ENCODE measurements at regions not wholly inside any gene's neighbourhood (a gene's known extent, or its start where the extent isn't known, plus 50 kb on each side); places are given as distances from the start of the nearest gene placed in this dataset.
"Not testable (repeated sequence)": the region's sequence is repeated elsewhere in the genome, so short reads cannot be mapped to it uniquely, and the experiment has no call there.

DNA sequence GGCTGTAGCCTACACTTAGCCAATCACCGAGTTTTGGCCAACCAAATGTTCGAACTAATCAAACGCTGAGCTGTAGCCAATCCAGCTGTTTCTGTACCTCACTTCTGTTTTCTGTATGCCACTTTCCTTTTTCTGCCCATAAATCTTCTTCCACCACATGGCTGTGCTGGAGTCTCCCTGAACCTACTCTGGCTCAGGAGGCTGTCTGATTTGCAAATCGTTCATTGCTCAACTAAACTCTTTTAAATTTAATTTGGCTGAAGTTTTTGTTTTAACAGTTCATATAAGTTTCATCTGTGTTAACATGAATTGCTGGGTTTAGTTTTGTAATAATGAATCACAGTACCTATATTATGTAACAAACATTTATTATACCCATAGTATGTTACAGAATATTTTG is 160.7 kb upstream of the PCDH7 start:
- DNase-seq: no peak

- DNase-seq: no peak
Measured at GRCh38 chr4:30586850-30587249, 133.3 kb upstream of the PCDH7 start.

GRCh38 chr4:30589669-30590068 is 130.5 kb upstream of the PCDH7 start:
- not testable (repeated sequence) for DNase-seq

GRCh38 chr4:30600246-30601017 is 119.7 kb upstream of the PCDH7 start:
- no peak for DNase-seq

DNA sequence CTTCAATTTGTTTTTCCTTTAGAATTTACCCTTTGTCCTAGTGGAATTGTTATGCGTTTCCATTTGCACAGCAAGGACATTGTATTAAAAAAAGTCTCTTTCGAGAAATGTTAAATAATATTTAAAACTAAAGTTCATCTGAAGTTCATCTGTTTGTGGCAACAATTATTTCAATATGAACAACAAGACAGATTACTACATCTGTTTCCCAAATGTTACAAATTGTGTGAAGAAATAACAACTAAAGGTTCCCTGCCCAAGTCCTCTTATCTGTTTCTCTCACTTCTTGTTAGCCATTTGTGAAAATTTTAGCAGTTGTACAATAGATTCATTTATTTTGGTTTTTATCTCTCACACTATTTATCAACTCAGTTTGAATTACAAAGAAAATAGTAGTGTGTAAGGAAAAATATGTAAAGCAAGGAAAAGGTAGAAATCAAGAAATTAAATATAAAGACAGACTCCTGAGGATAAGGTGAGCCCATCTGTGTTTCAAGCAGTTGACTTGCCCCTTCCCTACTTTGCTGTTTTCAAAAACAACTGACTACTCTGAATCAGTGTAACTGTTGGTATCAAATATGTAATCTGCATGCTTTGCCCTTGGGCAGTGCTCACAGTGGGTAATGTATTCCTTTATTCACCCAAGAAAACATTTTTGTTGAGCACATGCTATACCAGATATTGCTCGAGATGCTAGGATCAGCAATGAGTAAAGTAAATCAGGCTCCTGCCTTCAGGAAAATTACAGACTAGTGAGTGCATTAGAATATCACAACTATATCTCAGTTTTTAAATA is 118.9 kb upstream of the PCDH7 start:
- DNase-seq: no peak

DNA sequence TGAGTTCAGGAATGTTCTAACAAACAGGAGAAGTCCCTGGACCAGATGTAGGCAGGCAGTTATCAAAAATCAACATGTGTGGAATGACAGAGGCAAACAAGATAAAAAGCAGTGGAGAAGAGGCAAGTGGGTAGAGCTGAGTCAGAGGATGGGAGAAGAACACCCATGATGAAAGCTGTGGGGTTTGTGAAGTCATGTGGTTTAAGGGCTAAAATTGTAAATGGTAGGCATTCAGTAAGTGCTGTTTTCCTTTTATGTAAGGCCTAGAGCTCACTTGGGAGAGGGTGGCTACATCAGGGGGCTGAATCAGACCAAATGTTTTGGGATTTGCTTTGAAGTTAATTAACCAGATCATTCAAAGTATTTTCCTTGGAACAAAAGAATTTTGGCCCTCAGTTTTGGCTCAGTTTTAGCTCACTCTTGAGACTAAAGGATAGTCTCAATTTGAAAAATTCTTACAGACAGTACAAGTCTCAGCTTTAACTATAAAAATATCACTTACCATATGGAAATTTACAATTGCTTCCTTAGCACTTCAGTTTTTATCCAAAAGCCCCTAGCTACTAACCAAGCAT is 114.5 kb upstream of the PCDH7 start:
- no peak for DNase-seq

DNA sequence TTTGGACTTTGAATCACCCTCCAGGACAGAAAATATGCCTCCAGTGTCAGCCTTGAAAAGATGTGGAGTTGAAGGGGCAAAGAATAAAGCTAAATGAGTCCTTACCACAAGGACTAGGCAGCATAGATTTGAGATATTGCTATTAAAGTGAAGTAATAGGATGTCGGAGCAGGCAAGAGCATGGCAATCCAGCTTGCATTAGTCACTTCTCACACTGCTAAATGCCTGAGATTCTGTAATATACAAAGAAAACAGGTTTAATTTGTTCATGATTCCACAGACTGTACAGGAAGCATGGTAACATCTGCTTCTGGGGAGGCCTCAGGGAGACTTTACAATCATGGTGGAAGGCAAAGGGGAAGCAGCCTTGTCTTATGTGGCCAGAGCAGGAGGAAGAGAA is 109.8 kb upstream of the PCDH7 start:
- DNase-seq: no peak

DNA sequence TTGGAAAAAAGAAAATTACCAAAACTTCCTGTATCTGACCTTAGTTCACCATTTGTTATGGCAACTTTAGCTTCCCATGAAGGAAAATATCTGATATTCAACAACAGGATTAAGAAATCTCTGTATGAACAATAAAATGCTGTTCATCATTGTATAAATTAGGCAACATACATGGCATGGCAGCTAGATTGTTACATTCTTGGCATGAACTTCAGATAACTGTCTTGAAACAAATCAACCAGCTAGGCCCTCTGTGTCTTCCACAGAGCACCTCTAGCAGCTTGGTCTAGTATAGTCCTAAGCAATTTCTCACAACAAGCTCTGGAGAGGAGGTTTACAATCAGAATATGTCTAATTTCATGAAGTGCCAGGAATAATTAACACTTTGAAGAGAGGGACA is 105.4 kb upstream of the PCDH7 start:
- no peak for DNase-seq

DNA sequence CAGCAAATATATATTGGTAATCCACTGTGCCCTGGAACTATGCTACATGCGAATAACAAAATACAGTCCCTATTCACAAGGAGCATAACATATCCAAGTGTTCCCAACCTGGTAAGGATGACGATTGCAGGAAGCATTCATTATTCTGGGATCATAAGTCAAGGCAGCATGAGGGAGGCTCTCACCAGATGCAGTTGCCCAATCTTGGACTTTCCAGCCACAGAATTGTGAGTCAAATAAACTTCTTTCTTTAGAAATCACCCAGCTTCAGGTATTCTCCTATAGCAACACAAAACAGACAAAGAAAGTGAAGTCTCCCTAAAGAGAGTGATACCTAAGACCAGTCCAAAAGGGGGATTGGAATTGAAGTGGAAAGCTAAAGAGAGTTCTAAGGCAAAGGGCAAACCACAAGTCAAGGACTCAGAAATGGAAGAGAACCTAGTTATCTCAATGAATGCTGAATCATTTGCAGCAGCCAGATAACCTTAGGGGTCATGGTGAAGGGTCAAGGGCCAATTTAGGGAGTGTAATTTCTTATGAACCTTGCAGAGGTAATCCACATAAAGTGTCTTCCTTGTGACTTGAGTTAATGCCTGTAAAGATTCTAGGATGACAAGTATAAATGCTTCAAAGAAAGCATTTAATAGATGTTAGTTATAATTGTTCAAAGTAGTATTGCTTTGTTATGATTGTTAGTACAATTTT is 103.1 kb upstream of the PCDH7 start:
- DNase-seq: no peak

- no peak for DNase-seq
Measured at GRCh38 chr4:30617836-30618235, 102.3 kb upstream of the PCDH7 start.

DNA sequence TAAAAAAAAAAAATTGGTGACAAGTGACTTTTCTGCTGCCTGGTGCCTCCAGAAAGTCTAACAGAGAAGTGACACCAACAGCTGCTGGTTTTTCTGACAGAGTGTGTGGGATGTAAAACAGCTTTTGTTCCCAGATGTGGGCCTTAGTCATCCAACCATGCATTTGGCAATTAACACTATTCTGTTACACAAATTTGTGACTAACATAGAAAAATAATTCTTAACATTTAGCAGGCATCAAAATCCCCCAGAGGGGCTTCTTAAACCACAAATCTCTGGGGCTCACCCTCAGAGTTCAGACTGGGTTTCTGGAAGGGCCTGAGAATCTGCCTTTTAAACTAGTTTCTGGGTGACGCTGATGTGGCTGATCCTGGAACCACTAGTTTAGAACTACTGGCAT is 100.5 kb upstream of the PCDH7 start:
- DNase-seq: peak in 2 of 56 donors; percentile 1

- DNase-seq: no peak
Measured at GRCh38 chr4:30620711-30621110, 99.5 kb upstream of the PCDH7 start.

DNA sequence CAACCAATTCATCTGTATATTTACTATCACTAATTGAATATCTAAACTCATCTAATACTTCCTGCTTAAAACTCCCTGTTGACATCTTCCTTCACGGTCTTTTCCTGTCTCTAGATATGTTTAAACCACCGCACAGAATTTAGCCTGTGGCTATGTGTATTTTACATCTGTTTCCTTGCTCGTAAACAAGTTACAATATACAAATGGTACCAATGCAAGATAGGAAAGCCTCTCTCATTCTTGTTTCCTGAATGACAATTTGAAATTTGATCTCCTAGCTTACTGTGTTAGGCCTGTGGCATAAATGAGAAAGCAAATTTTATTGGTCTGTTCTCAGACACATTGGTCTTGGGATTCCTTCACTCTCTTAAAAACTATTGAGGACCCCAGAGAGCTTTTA is 89.7 kb upstream of the PCDH7 start:
- DNase-seq: no peak

DNA sequence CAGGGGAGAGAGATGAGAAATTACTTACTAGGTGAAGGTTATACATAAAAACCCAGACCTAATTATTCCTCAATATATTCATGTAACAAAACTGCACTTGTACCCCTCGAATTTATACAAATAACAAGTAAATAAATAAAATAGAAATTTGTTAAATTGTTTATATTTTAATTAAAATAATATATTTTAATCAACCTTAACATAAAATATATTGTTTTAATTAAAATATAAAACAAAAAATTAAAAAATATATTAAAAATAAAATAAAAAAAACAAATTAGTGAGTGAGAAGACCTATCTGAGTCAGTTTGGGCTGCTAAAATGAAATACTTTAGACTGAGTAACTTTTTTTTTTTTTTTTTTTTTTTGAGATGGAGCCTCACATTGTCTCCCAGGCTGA is 87.4 kb upstream of the PCDH7 start:
- no peak for DNase-seq

DNA sequence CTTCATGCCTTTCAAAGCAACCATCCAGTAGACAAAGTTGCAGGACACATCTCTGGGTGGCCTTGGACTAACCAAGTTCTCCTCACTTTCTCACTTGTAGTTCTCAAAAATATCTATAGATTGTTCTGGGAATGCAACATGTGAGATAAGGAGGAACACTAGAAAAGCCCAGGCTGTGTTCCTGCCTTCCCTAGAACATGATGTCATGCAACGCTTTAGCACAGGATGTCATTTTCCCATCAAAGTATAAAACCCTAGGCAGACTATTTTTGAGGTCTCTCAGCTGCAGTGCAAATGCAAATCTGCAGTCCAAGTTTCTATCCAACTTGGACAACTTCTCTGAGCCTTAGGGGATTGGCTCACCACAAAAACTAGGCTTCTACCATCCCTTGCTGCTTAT is 78.8 kb upstream of the PCDH7 start:
- DNase-seq: no peak

- DNase-seq: no peak
Measured at GRCh38 chr4:30642567-30642966, 77.6 kb upstream of the PCDH7 start.

DNA sequence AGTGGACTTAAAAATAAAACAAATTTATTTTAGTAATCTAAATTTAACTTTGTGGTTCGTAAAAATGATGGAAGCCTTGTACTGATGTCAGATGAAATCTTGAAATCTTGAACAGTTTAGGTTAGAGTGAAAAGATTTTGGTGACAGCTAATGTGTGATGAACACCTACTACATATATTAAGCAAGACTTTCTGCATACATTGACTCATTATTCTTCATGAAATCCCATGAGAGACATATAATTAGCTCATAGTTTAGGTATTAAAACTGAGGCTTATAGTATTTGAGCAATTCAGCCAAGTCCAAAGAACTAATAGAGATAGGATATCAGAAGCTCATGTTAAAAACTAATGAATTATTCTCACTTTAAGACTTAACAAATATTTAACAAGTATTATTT is 66.9 kb upstream of the PCDH7 start:
- DNase-seq: no peak

DNA sequence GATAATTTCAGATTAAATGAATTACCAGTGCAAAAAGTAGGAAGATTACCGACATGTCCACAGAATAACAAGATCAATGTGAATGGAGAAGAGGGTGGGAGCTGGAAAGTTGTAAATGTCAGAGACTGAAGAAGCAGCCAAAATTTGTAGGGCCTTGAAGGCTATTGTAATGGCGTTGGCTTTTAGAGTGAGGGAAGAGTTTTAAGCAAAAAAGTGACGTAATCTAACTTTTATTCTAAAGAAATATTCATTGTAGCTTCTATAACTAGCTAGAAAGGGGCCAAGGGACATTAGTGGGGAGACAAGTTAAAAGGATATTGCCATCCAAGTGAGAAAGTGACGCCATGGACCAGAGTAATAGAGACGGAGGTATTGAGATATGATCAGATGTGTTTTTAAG is 63.3 kb upstream of the PCDH7 start:
- DNase-seq: no peak

DNA sequence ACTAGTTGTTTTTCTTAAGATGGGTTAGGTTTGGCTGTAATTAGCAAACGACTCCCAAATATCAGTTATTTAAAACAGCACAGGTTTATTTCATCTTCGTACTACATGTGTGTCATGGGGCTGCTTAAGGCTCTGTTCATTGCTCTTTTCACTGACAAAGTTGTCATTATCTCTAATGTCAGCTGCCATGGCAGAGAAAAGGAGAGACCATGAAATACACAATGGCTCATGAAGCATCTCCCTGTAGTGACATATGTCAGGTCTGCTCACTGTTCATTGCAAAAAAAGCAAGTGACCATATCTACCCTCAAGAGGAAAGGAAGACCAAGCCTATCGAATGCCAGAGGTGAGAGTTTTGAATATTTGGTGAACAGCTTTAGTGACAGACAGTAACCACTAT is 52.2 kb upstream of the PCDH7 start:
- DNase-seq: no peak

DNA sequence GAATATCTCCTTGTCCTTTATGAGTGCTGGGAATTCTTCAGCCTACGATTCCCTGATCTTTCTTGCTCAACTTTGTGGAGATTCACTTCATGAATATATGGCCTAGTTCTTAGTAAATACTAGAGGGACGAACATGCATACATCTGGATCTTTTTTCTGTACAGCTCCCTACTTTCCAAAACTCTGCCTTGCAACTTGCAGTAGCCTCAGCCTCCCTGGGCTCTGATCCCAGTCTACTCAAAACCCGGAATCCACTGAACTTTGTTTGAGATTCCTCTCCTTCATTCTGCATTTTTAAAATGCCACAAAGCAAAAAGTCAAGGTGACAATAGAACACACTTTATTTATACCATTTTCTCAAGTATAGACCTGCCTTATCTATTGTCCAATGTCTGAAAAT is 50.0 kb upstream of the PCDH7 start:
- DNase-seq: no peak
